Calu3 (cell line): ENCODE measurements at regions not wholly inside any gene's neighbourhood (a gene's known extent, or its start where the extent isn't known, plus 50 kb on each side); places are given as distances from the start of the nearest gene placed in this dataset.

Experiments
- BruUV-seq: library from RNA; stranded (reverse); fragments of 400-500 nt; replicated peaks from 2 replicates; lab custom pipeline; 2021; lab: Mats Ljungman, UMichigan
- CTCF ChIA-PET: fragments of 300-600 bp; sonication (Branson Sonifier 250); formaldehyde crosslinking; loops from one replicate; lab custom pipeline; 2022; ENCODE audit warnings: antibody characterized with exemption; lab: Charles Lee
- DNase-seq: peaks from one replicate; pipeline ENCODE4 v3.0.0; 2022
- H3K27ac Mint-ChIP-seq: one replicate; pipeline ENCODE4 v1.8.0; 2022; ENCODE audit warnings: mixed read lengths; ENCODE audit not compliant: unreplicated experiment
- H3K27me3 Mint-ChIP-seq: one replicate; pipeline ENCODE4 v1.8.0; 2022; ENCODE audit warnings: mixed read lengths; ENCODE audit not compliant: unreplicated experiment
- H3K36me3 Mint-ChIP-seq: one replicate; pipeline ENCODE4 v1.8.0; 2022; ENCODE audit warnings: mild to moderate bottlenecking, moderate library complexity, mixed read lengths; ENCODE audit not compliant: insufficient read depth, unreplicated experiment
- H3K4me1 Mint-ChIP-seq: one replicate; pipeline ENCODE4 v1.8.0; 2022; ENCODE audit warnings: mild to moderate bottlenecking, low read depth, mixed read lengths; ENCODE audit not compliant: unreplicated experiment
- H3K4me3 Mint-ChIP-seq: one replicate; pipeline ENCODE4 v1.8.0; 2022; ENCODE audit warnings: mild to moderate bottlenecking, low read depth, moderate library complexity, mixed read lengths; ENCODE audit not compliant: unreplicated experiment
- H3K9me3 Mint-ChIP-seq: one replicate; pipeline ENCODE4 v1.8.0; 2022; ENCODE audit warnings: low read depth, mixed read lengths; ENCODE audit not compliant: unreplicated experiment
- CTCF ChIP-seq: fragments of 200-600 bp; IDR thresholded peaks from one replicate; pipeline ENCODE4 v1.8.0; 2022; ENCODE audit warnings: antibody characterized with exemption; ENCODE audit not compliant: unreplicated experiment
- intact Hi-C: fragments of 100-400 bp; cut with micrococcal nuclease; formaldehyde crosslinking; loops from one replicate; pipeline ENCODE4 v1.10.0; 2022; ENCODE audit not compliant: unreplicated experiment

- no TSS peak for BruUV-seq
- Mint-ChIP-seq H3K36me3 (no peaks in the 10 kb centered on the region), H3K4me3 (no peak overlapping the region), H3K27me3 (no peaks in the 10 kb centered on the region), H3K9me3 (no peaks in the 10 kb centered on the region), H3K27ac (no peak overlapping the region), H3K4me1 (no peaks in the 10 kb centered on the region)
- TF ChIP-seq CTCF = no peak
- intact Hi-C loops = no loop called here
- CTCF ChIA-PET = no interaction called here
- no peak for DNase-seq
Observed at GRCh38 chr13:95437561-95437960, 115.0 kb upstream of the CLDN10 start.

GRCh38 chr13:95438297-95438696, 114.2 kb upstream of the CLDN10 start:
- TF ChIP-seq CTCF = no peak
- Mint-ChIP-seq H3K4me1 (no peaks in the 10 kb centered on the region), H3K27me3 (no peaks in the 10 kb centered on the region), H3K9me3 (no peaks in the 10 kb centered on the region), H3K36me3 (no peaks in the 10 kb centered on the region), H3K4me3 (no peak overlapping the region), H3K27ac (no peak overlapping the region)
- no TSS peak for BruUV-seq
- DNase-seq = no peak
- CTCF ChIA-PET = no interaction called here
- intact Hi-C loops = no loop called here

- Mint-ChIP-seq H3K4me1 (no peaks in the 10 kb centered on the region), H3K27me3 (no peaks in the 10 kb centered on the region), H3K27ac (no peak overlapping the region), H3K36me3 (no peaks in the 10 kb centered on the region), H3K4me3 (no peak overlapping the region), H3K9me3 (no peaks in the 10 kb centered on the region)
- no peak for TF ChIP-seq CTCF
- no peak for DNase-seq
- intact Hi-C loops = no loop called here
- CTCF ChIA-PET = interaction anchor here (0.7 kb wide), 1 partner anchor 44 kb away, joined by 3 read pairs; no protein-coding TSS in a partner anchor
- no TSS peak for BruUV-seq
Observed at GRCh38 chr13:95440441-95441088, 112.0 kb upstream of the CLDN10 start.

GRCh38 chr13:95441326-95441725, 111.2 kb upstream of the CLDN10 start:
- Mint-ChIP-seq H3K4me1 (no peaks in the 10 kb centered on the region), H3K4me3 (no peak overlapping the region), H3K27ac (no peak overlapping the region), H3K36me3 (no peaks in the 10 kb centered on the region), H3K9me3 (no peaks in the 10 kb centered on the region), H3K27me3 (no peaks in the 10 kb centered on the region)
- TF ChIP-seq CTCF = no peak
- BruUV-seq = no TSS peak
- CTCF ChIA-PET = no interaction called here
- no peak for DNase-seq
- intact Hi-C loops = no loop called here
